NCI-H1092 treated with DMSO at 0.1 percent for 48 hours (cell line): ENCODE measurements at regions not wholly inside any gene's neighbourhood (a gene's known extent, or its start where the extent isn't known, plus 50 kb on each side); places are given as distances from the start of the nearest gene placed in this dataset.

Experiments
- DNase-seq: peaks from one replicate; lab custom pipeline; 2025; lab: John Stamatoyannopoulos, UW

GRCh38 chr6:155980768-155981079 lies 525.1 kb upstream of the NOX3 start:
- DNase-seq: no peak

- DNase-seq: no peak
Observed at GRCh38 chr6:155980014-155980767, 524.6 kb upstream of the NOX3 start.

DNA sequence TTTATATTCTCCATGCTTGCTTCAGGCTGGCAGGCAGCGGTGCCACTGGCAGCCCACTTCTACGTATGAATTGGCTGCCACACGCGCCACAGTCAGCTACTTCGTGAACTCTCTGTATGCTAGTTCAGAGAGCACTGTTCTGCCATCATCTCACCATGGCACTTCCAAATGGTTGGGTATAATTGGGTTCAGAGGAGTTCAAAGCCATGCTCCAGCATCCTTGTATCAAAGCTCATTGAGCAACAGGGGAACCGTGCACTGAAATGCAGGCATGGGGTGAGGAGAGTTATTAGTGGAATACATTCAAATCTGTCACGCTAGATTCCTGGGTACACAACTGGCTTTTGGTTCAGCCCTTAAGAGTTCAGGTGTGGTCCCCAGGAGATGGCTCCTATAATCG lies 519.9 kb upstream of the NOX3 start:
- no peak for DNase-seq

- DNase-seq: no peak
Observed at GRCh38 chr6:155974811-155975323, 519.2 kb upstream of the NOX3 start.

DNA sequence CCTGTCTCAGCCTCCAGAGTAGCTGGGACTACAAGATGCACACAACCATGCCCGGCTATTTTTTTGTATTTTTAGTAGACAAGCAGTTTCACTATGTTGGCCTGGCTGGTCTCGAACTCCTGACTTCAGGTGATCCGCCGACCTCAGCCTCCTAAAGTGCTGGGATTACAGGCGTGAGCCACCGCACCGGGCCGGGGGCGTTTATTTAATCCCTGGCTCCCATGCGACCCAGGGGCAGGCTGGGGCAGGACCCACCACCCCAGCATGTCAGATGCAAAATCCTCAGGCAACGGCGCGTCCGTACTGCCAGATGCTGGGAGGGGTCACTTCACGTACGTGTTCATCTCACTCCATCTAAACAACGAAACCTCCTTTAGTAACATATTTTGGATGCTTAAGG lies 518.7 kb upstream of the NOX3 start:
- no peak for DNase-seq

GRCh38 chr6:155970876-155971708 lies 515.5 kb upstream of the NOX3 start:
- DNase-seq: no peak

DNA sequence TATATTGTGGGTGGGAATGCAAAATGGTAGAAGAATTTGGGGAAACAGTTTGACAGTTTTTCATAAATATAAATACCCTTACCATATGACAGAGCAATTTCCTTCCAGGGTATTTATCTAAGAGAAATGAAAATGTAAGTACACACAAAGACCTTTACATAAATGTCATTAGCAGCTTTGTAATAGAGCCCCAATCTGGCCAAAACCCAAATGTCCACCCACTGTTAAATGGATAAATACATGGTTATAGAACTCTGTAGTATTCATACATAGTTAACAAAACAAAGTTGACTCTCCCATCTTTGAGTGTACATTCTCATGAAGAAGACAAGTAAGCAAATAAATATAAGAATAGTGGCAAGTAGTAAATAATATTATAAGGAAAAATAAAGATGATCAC lies 514.8 kb upstream of the NOX3 start:
- no peak for DNase-seq

DNA sequence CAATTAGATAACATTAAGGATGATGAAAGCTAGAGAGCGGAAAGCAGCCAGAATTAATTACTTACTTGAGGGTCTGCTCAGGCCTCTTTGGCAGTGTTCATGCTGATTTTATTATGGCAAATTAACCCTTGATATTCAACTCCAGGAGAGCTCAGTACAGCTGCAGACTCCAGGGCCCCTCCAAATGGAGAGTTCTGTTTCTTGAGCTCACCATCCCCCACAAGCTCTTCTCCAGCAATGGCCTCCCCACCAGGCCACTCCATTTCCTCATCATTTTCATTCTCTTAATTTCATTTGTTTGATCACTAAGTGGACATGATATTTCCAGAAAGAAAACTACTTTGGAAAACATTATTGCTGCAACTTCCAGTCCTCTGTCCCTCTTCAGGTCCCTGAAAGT lies 513.3 kb upstream of the NOX3 start:
- no peak for DNase-seq

- DNase-seq: no peak
Observed at GRCh38 chr6:155967322-155967721, 511.7 kb upstream of the NOX3 start.

GRCh38 chr6:155964544-155964943 lies 508.9 kb upstream of the NOX3 start:
- DNase-seq: no peak

GRCh38 chr6:155962276-155962675 lies 506.6 kb upstream of the NOX3 start:
- DNase-seq: no peak

DNA sequence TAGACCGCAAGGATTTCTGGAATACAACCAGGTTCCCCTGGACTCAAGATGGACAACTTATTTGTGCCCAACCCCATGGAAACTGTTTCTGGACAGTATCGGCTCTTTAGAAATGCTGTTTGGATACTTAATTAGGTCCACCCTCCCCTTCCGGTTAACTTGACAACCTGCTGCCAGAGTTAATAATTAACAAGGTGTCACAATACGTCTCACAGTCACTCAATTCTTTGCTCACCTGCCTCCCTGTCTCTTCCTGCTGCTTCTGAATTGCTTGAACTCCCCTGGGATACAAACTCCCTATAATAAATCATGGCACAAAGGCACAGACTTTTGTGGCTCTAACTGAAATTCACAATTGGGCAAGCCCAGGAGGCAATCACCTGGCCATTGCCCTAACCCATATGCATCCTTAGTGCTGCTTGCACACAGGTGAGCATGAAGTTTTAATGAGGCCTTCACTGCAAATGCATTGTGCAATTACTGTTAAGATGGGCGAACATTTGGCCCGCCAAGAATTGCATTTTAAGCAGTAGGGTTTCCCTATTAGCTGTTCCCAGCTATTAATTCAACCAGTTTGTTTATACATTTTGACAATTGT lies 504.4 kb upstream of the NOX3 start:
- DNase-seq: no peak

DNA sequence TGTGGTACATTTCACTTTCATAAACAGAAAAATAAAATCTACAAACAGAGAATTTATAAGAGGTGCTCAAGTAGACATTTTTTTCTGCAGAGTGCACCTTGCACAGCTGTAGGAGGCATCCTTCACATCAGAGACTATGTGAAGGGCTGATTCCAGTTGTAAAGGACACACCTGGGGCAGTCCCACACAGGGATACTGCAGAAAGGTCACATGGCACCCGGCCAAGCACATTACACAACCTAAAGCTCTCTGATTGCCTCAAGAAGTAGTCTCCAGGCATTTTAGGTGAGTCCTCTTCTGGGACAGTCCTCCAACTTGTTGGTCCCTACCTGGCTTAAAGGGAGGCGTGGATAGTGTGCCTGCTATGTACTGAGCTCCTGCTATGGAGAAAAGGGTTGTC lies 502.9 kb upstream of the NOX3 start:
- no peak for DNase-seq

DNA sequence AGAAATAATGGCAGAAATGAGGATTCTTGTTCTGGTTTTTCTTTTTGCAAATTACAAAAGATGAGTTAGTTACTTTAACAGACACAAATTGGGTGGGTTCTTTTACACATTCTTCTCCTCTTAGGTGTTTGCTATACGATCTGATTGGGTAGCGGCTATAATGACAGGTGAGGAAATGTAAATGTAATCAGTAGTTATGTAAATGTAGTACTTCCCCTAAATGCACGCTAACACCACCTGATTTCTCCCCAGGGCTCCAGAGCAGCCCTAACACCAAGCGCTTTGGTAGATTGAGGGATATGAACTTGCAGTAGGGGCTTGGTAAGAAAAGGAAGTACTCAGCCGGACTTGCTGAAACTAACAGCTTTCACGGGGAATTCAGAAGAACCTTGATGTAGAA lies 499.4 kb upstream of the NOX3 start:
- no peak for DNase-seq

DNA sequence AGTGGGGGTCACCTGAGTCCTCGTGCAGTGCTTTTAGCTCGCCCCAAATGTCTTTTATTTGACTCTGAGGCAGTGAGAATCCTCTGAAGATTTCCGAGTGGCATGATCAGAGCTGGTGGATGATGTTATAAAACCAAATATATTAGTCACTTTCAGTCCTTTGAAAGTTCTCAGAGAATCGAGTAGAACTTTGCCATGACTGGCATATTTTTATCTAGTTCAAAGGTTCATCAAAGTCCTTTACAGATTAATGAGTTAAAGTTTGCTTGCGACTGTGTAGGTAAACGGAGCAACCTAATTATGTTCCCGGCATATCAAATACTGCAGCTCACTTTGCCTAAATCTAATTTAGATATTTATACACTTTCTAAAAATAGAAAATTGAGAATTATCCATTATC lies 498.5 kb upstream of the NOX3 start:
- DNase-seq: no peak

- DNase-seq: no peak
Observed at GRCh38 chr6:155949256-155949655, 493.6 kb upstream of the NOX3 start.

DNA sequence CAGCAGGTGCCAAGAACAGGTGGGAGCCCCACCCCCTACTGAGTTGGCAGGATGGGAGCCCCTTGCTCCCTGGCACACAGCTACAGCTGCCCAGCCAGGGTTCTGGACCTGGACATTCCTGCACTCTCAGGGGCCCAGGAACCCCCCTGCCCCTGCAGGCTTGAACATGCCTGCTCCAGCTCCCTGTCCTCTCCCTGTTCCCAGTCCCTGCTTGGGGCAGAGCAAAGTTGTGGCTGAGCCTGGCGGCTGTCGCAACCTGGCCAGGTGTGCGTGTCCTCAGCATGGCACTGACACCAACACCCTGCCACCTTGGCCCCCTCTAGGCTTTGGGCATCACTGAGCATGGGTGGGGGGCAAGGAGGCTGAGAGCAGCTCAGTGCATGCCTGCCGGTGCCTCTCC lies 491.2 kb upstream of the NOX3 start:
- DNase-seq: no peak

- DNase-seq: no peak
Observed at GRCh38 chr6:155943635-155944034, 488.0 kb upstream of the NOX3 start.

- DNase-seq: no peak
Observed at GRCh38 chr6:155939253-155939652, 483.6 kb upstream of the NOX3 start.

DNA sequence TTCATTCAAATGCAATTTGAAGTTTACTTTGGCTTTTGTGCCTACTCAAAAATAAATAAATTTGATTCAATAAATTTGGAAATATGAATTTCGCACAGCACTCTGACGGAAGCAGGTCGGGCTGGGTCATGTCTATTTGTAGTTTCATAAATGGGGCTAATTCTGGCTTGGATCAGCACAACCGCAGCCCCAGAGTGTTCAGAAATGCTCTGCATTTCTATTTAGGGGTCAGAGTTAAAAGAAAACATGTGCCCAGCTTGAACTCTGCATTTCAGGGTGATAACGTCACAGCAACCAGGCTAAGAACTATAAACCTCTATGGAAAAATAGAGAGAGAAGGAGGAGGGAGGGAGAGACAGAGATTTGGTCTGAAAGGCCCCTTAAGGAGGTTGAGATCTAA lies 480.9 kb upstream of the NOX3 start:
- DNase-seq: no peak

- DNase-seq: no peak
Observed at GRCh38 chr6:155936127-155936526, 480.5 kb upstream of the NOX3 start.

DNA sequence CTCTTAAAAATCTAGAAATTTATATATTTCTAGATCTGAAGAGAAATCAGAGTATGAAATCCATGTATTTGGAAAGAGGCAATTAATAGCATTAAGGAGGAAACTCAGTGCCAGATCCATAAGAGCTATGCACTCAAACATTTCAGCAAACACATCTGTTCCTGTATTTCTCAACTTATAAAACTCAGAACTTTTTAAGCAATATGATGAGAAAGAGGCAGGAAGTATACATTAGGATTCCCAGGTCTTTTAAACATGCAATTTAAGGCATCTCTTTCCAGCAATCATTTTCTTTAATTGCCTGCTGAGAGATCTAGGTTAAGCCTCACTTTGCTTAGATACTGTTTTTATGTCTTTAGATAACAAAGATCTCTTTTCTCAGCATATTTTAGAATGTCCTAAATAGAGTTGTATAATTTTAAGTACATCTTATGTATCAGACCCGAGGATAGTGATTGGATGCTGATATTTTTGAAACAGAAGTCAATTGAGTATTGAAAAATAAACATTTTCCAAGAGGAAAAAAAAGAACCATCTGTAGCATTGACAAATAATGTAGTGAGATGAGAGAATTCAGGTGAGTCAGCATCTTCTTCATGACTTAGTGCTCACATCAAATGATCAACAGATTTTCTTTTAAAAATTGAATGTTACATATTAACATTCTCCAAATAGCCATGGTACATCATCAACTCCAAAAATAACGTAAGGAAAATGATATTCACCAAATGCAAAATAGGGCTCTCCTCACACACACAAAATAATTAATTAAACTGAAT lies 461.4 kb upstream of the NOX3 start:
- DNase-seq: no peak
